SIG-M5 treated with dmso at 0.1 percent for 504 hours (cell line): ENCODE measurements at regions not wholly inside any gene's neighbourhood (a gene's known extent, or its start where the extent isn't known, plus 50 kb on each side); places are given as distances from the start of the nearest gene placed in this dataset.

ENCODE experiments used
- DNase-seq: peaks from one replicate; lab custom pipeline; 2025; ENCODE audit not compliant: unreplicated experiment; lab: John Stamatoyannopoulos, UW

GRCh38 chr20:51886891-51887608 lies 84.7 kb upstream of the SALL4 start:
- DNase-seq = no peak

- no peak for DNase-seq
Observed at GRCh38 chr20:51886341-51886740, 84.0 kb upstream of the SALL4 start.

DNA sequence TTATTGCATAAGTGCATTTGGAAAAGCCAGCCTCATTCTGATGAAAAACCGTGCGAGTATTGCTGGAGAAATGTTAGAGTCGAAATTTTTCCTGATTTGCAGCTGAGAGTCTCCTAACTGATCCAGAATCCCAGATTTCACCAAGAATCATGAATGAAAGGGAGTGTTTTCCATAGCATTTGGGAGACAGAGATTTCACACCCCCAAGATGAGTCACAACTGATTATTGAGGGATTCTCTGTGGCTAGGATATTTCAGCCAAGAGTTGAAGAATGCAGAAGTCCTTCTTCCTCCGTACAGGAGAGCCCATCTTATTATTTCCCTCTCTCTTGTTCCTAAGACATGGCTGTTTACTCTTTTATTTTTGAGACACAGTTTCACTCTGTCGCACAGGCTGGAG lies 82.2 kb upstream of the SALL4 start:
- no peak for DNase-seq

DNA sequence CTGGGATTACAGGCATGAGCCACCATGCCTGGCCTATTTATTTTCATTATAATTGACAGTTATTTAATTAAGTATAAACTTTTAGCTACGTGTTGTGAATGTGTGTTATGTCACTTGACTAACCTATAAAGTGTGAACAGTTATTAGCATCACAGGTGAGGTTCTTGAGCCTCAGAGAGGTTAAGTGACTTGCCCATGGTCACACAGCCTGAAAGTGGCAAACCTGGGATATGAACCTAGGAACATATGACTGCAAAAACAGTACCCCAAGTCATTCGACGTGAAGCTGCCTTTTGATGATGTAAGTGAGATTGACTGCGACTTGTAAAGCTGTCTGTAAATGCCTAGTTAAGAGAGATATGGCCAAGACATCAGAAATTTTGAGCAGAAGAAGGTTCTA lies 77.9 kb upstream of the SALL4 start:
- DNase-seq = no peak

DNA sequence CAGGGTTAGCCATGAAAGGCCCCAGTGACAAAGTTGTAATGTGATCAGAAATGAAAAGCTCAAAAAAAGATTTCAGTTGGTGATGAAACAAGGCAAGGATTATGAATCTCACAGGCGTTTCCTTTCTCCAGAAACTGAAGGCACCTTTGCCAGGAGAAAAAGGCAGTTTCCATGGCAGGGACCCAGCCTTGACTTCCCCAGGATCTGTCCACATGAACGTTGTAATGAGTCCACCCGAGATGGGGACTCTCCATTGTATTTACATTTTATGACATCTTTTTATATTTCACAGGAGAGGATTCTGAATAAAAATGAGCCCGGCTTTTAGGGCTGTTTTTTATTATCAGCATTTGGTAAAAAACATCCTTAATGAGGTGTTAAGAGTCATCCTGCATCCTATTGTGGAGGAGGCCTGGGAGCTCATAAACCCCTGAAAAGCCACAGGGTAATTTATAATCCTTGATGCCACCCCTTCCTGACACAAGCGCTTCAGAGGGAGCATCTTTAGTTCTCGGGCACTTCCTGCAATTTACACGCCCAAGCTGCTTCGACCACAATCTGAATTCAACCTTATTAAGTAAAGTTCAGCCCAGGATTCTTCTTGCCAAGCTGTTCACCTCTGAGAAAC lies 74.1 kb upstream of the SALL4 start:
- no peak for DNase-seq

- DNase-seq = no peak
Observed at GRCh38 chr20:51873652-51874051, 71.3 kb upstream of the SALL4 start.

- peak; percentile 44 for DNase-seq
Observed at GRCh38 chr20:51871943-51872342, 69.6 kb upstream of the SALL4 start.

DNA sequence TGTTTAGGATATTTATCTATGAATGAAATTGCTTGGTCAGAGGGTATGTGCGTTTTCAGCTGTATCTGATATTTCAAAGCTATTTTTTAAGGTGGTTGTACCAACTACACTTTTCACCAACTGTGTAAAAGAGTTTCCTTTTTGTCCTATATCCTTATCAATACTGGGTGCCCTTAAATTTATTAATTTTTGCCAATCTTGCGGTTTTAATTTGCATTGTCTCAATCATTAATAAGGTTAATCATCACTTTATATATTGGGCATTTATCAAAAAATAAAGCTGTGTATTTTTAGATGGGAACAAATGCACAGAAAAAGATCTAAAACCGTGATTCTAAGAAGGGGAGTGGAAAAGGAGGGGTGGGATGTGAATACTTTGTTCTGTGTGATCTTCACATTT lies 66.7 kb upstream of the SALL4 start:
- no peak for DNase-seq

DNA sequence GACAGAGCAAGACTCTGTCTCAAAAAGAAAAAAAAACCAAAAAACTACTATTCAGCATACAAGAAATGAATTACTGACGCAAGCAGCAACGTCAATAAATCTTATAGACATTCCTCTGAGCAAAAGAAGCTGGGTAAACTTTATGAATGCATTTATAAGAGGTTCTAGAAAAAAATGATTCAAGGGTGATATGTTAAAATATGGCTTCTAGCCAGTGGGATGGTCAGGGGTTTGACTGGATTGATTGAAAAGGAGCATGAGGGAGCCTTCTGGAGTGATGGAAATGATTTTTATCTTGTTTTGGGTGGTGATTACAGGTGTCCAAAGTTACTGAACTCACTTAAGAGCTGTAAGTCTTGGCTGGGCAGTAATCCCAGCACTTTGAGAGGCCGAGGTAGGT lies 64.9 kb upstream of the SALL4 start:
- DNase-seq = no peak

DNA sequence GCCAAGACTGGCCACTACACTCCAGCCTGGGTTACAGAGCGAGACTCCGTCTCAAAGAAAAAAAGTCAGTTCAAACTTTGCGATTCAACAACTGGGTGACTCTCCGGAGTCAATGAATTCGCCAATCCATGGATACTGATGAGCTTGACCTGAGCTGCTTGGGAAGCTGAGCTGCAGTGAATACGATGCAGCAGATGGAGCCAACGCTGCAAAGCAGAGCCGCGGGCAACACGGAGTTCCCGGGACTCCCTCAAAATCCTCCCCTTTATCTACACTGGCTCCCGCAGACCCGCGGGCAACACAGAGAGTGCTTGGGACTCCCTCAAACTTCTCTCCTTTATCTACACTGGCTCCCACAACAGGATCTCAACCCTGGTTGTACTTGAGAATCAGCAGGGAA lies 62.6 kb upstream of the SALL4 start:
- no peak for DNase-seq

GRCh38 chr20:51862796-51863195 lies 60.5 kb upstream of the SALL4 start:
- DNase-seq = no peak

GRCh38 chr20:51861726-51862466 lies 59.6 kb upstream of the SALL4 start:
- no peak for DNase-seq

GRCh38 chr20:51860111-51860882 lies 58.0 kb upstream of the SALL4 start:
- DNase-seq = no peak

DNA sequence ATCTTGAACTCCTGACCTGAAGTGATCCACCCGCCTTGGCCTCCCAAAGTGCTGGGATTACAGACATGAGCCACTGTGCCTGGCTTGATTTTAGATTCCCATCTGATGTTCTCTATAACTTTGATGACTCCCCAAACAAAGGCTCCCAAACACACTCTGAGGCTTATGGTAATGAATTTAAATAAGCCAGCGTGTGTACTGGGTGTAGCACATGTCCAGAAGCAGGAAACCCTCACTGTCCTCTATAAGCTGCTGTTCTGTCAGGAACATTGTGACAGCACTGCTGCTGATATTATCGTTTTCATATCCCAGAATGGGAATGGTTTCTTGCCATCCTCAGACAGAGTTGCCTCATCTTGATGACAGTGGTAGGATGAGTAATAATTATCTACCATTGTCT lies 54.1 kb upstream of the SALL4 start:
- no peak for DNase-seq

DNA sequence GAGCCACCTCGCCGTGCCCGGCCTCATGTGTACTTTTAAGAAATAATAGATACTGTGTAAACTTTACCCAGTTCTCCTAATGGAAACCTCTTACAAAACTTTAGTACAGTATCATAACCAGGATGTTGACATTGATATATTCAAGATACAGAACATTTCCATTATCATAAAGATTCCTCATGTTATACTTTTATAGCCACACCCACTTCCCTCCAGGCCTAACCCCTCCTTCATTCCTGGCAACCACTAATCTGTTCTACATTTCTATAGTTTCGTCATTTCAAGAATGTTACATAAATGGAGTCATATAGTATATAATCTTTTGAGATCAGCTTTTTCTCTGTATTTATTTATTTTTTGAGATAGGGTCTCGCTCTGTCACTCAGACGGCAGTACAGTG lies 52.6 kb upstream of the SALL4 start:
- peak; percentile 71 for DNase-seq
